GM19193 (cell line): ENCODE measurements at regions not wholly inside any gene's neighbourhood (a gene's known extent, or its start where the extent isn't known, plus 50 kb on each side); places are given as distances from the start of the nearest gene placed in this dataset.

ENCODE experiments used
- POLR2A ChIP-seq: IDR thresholded peaks from 4 replicates; pipeline ENCODE4 v1.6.1; 2011; ENCODE audit not compliant: insufficient read depth, insufficient read length; ENCODE audit errors: extremely low read depth

- no peak for TF ChIP-seq POLR2A
Observed at GRCh38 chr5:166566725-166567124, 1724.7 kb upstream of the WWC1 start.

GRCh38 chr5:166570865-166571264 lies 1720.6 kb upstream of the WWC1 start:
- no peak for TF ChIP-seq POLR2A

GRCh38 chr5:166571668-166572067 lies 1719.8 kb upstream of the WWC1 start:
- no peak for TF ChIP-seq POLR2A

- TF ChIP-seq POLR2A = no peak
Observed at GRCh38 chr5:166576323-166576722, 1715.1 kb upstream of the WWC1 start.

- TF ChIP-seq POLR2A = no peak
Observed at GRCh38 chr5:166581826-166582225, 1709.6 kb upstream of the WWC1 start.

GRCh38 chr5:166582416-166582815 lies 1709.0 kb upstream of the WWC1 start:
- TF ChIP-seq POLR2A = no peak

- TF ChIP-seq POLR2A = no peak
Observed at GRCh38 chr5:166594567-166594966, 1696.9 kb upstream of the WWC1 start.

GRCh38 chr5:166595274-166595951 lies 1696.0 kb upstream of the WWC1 start:
- TF ChIP-seq POLR2A = no peak

GRCh38 chr5:166596043-166596442 lies 1695.4 kb upstream of the WWC1 start:
- TF ChIP-seq POLR2A = no peak

- TF ChIP-seq POLR2A = no peak
Observed at GRCh38 chr5:166602271-166602670, 1689.2 kb upstream of the WWC1 start.

- no peak for TF ChIP-seq POLR2A
Observed at GRCh38 chr5:166617507-166617906, 1673.9 kb upstream of the WWC1 start.

GRCh38 chr5:166618526-166618925 lies 1672.9 kb upstream of the WWC1 start:
- TF ChIP-seq POLR2A = no peak

- TF ChIP-seq POLR2A = no peak
Observed at GRCh38 chr5:166624573-166624972, 1666.9 kb upstream of the WWC1 start.

GRCh38 chr5:166625210-166625865 lies 1666.1 kb upstream of the WWC1 start:
- no peak for TF ChIP-seq POLR2A

- no peak for TF ChIP-seq POLR2A
Observed at GRCh38 chr5:166637295-166637694, 1654.2 kb upstream of the WWC1 start.

GRCh38 chr5:166639151-166639550 lies 1652.3 kb upstream of the WWC1 start:
- TF ChIP-seq POLR2A = no peak

GRCh38 chr5:166648736-166649135 lies 1642.7 kb upstream of the WWC1 start:
- no peak for TF ChIP-seq POLR2A

GRCh38 chr5:166649676-166650075 lies 1641.8 kb upstream of the WWC1 start:
- TF ChIP-seq POLR2A = no peak

- TF ChIP-seq POLR2A = no peak
Observed at GRCh38 chr5:166651234-166651633, 1640.2 kb upstream of the WWC1 start.
